GM18868 (cell line): ENCODE measurements at regions not wholly inside any gene's neighbourhood (a gene's known extent, or its start where the extent isn't known, plus 50 kb on each side); places are given as distances from the start of the nearest gene placed in this dataset.
"Not testable (repeated sequence)": the region's sequence is repeated elsewhere in the genome, so short reads cannot be mapped to it uniquely, and the experiment has no call there.

Experiments
- ATAC-seq: cut with Tn5 transposase; IDR thresholded peaks from one replicate; pipeline ENCODE4 v1.9.1; 2021; ENCODE audit warnings: mild to moderate bottlenecking, moderate library complexity; ENCODE audit not compliant: unreplicated experiment

DNA sequence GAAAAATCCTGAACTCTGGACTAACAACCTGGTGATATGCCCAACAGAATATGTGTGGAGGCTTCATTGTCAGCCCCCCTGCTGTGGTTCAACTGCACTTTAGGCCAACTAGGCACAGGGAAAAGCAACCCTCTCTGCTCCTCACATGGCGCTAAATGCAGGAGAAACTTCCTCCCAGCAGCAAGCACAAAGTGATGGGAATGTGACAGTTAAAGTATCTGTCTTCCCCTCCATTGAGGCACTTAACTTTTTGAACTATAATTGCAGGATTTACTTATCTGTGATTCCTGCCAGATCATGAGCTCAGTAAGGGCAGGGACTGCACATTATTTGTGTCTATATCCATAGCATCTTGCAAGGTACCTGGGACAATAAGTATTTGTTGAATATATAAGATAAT, 981.2 kb upstream of the KLHL29 start:
- ATAC-seq, result no peak

DNA sequence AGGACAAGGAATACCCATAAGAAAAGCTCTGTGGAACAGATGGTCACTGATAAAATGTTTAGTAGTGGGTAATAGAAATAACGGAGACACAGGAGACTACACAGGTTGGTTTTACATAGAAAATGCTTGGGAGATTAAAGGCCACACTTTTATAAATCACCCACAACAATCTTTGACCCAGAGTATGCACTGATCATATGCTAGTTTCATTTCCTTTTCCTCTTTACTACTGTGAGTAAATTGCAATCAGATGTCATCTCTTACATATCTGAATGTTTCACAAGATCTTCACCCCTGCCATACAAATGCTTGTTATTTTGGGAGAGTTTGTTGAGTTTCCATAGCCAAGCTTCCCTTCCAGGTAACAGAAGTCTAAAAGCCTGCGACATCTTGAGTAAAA, 978.4 kb upstream of the KLHL29 start:
- no peak for ATAC-seq

DNA sequence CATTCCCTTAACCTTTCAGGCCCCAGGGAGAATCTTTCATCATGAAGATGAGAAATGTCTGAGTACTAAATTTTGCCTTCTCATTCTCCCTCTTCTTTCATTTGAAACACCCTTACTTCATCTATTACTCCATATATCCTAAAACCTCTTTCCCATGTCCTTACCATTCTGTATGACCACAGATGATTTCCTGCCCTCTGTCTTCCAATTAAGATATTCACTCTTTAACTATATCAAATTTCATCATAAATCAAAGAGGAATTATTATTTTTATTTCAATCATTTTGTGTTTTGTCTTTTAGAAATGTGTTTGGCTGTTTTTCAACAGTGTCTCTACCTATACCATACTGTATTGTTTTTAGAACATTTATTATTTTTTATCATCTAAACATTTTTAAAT, 964.9 kb upstream of the KLHL29 start:
- no peak for ATAC-seq

DNA sequence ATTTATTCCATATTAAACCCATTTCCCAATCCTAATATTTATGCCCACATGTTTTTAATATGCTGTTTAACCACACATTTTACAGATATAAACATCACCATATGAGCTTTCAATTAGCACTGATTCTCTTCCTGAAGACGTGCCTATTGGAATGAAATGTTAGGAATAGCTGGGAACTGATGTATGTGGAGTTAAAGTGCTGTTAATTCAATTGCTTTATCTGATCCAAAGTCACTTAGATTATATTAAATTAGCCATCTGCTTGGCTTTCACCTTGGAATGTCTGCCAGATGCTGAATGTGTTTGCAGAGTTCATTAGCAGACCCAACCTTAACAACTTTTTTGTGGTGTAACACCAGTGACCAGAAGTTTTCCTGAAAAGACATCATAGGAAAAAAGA, 942.9 kb upstream of the KLHL29 start:
- ATAC-seq, result no peak

DNA sequence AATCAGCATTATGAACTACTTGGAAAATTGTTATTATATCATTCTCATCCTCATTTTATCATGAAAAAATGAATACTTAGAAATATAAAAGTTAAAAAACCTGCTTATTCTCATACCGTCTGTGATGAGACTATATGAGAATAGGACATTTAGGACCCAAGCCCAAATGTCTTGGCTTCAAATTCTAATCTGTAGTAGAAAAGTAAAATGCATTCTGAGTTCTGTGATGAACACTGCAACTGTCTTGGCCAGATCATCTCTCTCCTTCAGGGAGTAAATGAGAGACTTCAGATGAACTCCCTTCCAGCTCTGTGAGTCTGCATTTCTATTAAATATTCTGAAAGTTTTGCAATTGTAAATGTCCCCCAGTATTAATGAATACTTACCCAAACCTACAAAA, 940.7 kb upstream of the KLHL29 start:
- no peak for ATAC-seq

DNA sequence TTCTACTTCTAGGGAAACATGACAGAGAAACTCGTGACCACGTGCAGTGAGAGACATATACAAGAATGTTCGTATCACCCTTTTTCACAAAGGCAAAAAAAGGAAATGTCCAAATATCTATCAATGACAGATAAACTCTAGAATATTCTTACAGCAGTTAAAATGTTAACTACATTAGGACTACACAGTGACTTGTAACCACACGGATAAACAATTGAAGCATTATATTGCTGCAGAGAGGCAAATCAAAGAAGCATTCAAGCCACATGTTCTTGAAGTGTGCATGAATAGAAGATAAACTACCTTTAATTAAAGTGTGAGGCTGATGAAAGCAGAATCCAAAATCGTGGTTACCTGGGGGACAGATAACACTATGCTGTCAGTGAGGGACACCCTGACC, 935.3 kb upstream of the KLHL29 start:
- no peak for ATAC-seq

DNA sequence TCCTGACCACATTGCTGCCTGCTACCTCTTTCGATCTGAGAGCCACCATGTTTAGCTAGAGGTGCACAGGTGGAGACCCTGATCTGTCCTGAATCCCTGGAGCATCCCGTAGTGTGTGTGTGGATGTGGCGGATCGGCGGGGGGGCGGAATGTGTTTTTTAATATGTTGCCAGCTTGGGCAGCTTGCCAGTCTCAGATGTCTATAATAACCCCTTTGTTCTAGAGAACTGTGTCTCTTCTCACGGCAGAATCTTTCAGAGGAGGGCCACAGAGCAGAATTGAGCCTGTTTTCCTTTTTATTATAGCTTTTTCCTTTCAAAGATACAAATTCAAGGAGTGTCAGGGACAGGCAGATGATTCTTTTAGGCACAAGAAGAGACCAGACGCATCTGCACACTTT, 934.1 kb upstream of the KLHL29 start:
- ATAC-seq, result no peak

DNA sequence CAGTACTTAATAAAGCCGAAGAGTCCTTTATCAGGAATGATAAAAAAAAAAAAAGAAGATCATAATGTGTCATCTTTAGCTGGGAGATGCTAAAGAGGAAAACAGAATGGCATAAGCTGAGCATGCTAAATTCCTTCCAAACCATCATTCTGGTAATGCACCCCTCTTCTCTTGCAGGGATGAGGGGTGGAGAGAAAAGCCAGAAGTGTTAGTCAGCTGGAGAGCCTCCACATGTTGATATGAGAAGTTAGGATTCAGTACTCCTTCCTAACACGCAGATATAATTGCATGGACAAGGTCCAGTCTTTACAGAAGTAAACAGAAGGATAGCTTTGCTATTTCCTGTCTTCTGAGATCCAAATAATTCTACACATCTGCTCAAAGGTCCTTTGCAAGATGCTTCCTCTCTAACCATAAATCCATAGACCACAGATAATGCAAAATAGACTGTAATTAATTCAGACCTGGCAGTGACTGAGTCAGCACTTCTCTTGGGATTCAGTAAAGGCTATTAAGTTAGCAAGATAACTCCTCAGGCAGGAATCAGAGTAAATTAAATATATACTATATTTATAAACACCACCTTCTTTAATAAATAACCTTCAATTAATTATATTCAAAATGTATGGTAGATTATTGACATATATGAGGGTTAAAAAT, 930.0 kb upstream of the KLHL29 start:
- ATAC-seq, result no peak

DNA sequence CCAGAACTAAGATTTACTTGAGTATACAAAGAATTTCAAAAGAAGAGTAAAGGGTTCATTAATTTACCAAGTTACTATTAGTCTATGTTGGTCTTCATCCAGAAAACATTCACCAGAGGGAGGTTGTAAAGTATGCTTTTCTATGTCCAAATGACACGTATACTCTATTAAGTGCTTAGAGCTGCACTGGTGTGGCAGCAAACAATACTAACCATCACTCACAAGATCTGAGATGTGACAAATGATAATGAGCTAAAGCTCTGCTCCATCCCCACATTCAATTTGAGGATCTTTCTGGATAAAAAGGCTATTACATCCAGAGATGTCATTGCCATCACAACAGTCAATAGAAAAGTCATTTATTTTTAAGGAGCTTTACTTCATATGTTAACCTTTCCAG, 926.5 kb upstream of the KLHL29 start:
- ATAC-seq, result no peak

DNA sequence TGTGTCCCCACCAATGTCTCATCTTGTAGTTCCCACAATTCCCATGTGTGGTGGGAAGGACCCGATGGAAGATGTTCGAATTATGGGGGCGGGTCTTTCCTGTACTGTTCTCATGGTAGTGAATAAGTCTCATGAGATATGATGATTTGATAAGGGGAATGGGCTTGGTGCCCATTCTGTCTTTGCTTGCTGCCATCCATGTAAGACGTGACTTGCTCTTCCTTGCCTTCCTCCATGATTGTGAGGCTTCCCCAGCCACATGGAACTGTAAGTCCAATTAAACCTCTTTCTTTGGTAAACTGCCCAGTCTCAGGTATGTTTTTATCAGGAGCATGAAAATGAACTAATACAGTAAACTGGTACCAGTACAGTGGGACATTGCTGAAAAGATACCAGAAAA, 909.9 kb upstream of the KLHL29 start:
- not testable (repeated sequence) for ATAC-seq

DNA sequence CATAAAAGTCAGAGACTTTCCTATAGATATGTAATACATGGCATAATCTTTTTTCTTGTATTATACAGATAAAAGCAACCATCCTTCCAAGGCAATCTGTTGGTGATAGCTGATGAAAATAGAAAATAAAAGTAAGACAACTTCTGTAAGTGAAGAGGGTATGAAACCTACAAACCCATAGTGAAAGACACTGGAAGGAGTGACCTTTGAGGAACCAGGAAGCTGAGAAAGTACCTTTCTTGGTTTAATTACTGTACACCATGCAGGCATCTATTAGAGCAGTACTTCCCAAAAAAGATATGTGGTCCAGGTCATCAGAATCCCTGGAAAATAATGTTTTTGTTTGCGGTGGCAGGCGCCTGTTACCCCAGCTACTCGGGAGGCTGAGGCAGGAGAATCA, 906.6 kb upstream of the KLHL29 start:
- ATAC-seq, result no peak

DNA sequence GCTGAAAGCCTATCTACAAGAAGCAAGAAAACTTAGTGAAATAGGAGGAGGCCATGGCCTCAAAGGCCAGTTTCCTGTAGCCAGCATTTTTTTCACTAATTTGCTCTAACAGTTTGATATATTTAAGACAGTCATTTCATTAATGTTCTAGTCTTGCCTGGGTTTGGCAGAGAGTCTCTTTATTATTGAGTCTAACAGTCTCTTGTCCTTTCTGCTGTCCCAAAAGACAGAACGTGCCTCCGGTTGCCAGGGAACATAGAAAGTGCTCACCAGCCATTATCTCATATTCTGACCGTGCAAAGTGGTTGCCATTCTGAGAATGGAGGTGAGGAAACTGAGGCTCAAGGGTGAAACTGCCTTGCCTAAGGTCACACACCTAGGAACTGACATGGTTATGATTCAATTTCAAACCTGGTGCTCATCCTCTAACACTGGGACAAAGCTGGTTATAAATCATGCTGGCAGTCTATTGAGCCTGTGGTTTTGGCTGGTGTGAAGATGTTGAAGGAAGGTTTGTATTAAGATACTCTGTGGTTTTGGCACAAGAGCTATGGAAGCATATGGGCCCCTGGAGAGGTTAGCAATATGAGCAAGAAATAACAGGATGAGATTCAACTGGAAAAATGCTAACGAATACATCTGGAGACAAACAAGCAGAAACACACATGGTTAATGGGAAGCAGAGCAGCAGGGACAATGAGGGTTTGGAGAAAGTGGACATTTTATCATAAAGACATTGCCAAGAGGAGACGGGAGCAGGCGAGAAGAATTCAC, 903.3 kb upstream of the KLHL29 start:
- ATAC-seq, result no peak

DNA sequence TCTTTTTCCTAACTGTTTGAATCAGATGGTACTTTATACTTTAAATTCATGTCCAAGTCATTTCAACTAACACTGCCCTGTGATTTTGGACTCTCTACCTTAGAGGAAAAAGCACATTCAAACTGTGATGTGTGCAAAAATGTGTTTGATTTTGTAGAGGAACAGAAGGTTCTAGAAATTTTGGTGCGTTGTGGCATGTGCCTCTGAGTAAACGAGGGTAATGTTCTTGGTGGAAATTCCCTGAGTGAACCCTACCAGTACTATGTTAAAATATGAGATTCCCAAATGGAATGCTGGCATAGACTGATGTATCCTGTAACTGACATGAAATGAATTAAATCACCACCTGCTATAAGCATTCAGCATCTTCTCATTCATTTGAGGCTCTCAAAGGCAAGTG, 901.9 kb upstream of the KLHL29 start:
- ATAC-seq, result no peak

DNA sequence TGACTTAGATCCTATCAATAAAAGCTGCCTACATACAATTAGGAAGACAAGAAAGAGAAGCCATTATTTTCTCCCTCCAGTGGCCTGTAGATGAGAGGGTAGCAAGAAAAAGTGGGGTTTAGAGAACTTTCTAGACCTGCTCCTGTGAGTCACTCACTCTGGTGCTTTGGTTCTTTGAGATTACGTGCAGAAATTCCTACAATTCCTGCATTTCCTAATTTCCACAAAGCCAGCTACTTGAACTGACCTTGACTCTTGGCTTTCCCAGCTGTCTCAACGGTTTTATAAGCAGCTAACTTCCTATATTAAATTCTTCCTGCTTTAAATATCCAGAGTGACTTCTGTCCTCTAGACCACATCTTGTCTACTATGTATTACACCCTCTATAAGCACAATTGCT, 899.5 kb upstream of the KLHL29 start:
- ATAC-seq, result no peak

DNA sequence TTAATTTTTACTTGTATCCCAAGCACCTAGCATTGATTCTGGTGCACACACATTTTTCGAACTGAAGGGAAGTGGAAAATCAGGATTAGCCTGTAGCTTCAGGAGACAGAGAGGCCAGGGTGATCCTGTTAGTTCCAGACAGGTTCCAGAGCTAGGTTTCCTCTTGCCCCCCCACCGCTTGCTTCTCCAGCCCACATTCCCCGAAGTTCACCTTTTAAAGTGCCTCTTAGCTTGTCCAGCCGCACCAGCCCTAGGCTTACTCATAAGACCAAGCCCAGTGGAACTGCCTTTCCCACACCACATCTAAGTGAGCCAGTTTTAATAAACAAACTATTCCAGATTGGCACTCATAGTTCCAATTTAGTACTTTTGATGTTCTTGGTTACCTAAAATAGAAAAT, 898.6 kb upstream of the KLHL29 start:
- no peak for ATAC-seq

DNA sequence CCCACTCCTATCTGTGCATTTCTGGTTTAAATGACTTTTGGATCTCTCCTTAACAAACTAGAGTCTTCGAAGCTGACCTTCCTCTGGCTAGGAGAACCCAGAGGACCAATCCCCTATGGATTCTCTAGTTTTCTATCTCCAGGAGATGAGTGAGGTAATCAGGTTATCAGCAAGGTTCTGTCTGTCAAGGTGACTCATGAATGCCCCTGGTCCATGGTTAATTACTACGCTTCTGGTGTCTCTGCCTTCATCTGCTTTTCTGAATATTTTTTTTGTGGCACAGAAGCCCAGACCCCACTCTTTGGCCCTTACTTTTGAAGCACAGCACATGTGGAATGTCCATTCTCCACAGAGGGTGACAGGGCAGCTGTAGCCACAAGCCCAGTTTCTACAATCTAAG, 897.9 kb upstream of the KLHL29 start:
- no peak for ATAC-seq

DNA sequence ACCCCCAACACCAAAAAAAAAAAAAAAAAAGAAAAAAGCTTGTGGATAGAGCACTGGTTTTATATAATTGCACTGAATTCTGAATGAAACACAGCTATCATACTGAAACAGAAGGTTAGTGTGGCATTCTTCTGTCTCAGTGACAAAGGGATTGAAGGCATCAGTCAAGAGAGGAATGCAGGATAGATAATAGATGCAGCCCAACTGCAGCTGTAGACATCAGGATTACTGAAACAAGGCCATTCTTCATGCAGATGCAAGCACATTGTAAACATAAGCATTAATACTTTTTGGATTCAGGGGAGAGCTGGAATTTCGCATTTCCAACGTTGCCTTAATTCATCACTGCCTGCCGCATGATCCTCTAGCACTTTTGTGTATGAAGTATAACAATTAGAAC, 897.4 kb upstream of the KLHL29 start:
- no peak for ATAC-seq

DNA sequence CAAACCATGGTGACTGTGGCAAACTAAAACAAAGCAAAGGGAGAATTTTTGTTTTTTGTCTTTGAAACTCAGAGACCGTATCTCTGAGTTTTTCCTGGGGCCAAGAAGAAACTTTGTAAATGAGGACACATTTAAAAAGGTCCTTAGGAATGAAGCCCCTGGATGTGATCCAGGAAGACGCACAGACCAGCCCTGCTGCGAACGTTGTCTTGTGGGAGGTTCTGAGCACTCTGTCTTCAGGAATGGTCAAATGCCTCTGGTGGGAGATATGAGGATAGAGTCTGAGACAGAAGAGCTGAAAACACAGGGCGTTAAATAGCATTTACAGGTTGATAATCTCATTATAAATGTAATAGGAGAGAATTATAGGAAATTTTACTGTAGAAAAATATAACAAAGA, 893.5 kb upstream of the KLHL29 start:
- ATAC-seq, result no peak

DNA sequence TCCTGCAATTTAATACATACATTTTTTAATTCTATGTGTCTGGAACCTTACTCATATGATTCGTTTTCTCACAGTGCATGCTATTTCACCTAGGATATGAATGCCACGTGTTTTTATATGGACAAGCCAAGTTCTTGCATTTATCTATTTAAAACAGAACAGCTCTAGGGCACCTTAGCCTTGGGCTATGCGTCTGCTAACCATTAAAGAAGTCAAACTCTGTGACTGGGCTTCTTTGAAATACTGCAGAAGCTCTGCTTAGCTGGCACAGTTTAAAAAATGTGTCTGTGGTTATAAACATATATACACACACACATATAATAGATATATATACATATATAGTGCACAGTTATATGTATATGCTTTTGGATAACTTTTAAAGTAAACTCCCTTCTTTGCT, 890.8 kb upstream of the KLHL29 start:
- ATAC-seq, result no peak

DNA sequence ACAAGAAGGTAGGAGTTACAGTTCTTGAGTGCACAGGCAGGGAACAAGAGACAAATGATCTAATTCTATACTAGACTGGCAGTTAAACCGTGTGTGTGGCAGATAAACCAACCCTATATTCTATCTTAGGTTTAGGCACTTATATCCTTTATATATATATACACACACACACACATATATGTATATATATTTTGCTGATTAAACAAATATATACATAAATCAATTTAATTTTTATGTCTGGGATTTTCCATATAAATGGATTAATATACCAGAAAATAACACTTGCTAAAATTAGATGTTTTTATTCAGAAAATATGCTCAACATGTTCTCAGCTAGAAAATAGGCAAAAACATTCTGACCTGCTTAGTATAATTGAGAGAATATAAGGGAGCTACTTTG, 887.9 kb upstream of the KLHL29 start:
- ATAC-seq, result no peak

DNA sequence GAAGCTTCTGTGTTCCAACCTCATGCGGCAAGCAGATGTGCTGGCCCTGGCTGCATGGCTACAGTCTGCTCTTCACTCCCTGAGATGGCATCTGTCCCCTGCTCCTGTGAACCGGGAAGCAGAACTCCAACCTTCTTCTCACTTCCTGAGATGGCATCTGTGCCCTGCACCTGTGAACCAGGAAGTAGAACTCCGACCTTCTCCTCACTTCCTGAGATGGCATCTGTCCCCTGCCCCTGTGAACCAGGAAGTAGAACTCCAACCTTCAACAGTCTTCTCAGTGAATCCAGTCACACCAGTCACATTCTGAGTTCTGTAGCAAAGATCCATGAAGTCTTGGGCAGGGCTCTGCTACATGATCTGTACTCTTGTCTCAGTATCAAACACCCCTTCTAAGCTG, 887.2 kb upstream of the KLHL29 start:
- ATAC-seq, result no peak

DNA sequence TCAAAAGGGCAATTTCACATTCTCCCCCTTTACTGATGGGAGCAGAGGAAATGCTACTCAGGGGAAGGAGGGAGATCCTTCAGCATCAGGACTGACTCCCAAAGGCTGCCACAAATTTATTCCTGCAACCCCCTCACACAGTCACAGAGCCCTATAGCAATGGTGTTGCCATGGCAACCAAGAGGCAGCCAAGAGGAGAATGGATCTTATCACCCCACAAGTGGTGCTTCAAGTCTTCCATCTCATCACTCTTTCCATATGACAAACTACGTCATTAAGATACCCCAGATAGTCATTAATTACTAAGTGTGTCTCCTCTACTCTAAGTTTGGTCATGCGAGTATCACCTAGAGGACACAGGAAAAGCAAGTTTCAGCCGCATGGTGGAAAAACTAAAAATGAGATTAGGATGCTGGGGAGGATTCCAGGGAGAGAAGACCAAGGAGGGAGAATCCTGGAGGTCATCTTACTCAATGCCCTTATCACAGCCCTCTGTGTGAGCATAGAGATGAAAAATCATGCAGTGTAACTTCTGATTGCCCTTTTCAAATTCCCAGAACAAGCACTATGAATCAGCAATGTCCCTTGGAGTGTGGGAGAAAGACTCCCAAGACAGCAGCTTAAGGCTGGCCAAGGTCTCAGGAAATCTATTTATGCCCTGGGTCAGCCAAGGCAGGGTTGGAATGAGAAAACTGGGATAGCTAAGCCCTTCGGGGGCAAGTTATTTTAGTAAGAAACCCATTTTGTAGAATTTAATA, 885.7 kb upstream of the KLHL29 start:
- ATAC-seq, result no peak
